LNCAP (cell line): ENCODE measurements at regions not wholly inside any gene's neighbourhood (a gene's known extent, or its start where the extent isn't known, plus 50 kb on each side); places are given as distances from the start of the nearest gene placed in this dataset.

Experiments
- TF ChIP-seq, protein P1 (sequence below): fragments of 450-650 bp; IDR thresholded peaks from 2 replicates; pipeline ENCODE4 v1.5.1; 2017; ENCODE audit warnings: mild to moderate bottlenecking

DNA sequence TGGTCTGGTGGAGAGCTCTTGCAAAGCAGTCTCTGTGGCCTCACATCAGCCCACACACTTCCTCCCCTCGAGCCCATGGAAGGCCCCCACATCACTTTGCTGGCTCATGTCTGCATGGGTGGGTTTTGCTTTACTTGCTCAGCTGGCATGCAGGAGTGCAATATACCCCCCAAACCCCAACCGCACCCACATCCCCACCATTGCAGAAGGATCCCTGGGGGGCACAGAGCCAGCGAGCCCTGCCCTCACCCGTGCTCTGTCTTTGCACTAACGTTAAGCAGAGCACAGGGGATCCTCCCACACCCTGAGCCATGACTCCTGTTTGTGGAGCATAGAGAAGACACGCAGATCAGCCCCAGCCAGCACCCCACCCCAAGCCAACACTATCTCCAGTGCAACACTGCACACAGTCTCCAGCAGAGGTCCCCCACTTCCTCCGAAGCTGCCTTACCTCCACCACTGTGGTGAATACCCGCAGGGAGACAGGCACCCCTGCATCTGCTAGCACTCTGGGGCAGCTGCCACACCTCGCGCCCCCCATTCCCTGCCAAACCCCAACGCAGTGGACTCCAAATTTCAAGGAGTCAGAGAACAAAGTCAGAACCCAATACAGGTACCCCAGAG lies 177.8 kb upstream of the RGPD4 start:
- TF ChIP-seq, protein P1, sequence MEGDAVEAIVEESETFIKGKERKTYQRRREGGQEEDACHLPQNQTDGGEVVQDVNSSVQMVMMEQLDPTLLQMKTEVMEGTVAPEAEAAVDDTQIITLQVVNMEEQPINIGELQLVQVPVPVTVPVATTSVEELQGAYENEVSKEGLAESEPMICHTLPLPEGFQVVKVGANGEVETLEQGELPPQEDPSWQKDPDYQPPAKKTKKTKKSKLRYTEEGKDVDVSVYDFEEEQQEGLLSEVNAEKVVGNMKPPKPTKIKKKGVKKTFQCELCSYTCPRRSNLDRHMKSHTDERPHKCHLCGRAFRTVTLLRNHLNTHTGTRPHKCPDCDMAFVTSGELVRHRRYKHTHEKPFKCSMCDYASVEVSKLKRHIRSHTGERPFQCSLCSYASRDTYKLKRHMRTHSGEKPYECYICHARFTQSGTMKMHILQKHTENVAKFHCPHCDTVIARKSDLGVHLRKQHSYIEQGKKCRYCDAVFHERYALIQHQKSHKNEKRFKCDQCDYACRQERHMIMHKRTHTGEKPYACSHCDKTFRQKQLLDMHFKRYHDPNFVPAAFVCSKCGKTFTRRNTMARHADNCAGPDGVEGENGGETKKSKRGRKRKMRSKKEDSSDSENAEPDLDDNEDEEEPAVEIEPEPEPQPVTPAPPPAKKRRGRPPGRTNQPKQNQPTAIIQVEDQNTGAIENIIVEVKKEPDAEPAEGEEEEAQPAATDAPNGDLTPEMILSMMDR, result peak; percentile 38

DNA sequence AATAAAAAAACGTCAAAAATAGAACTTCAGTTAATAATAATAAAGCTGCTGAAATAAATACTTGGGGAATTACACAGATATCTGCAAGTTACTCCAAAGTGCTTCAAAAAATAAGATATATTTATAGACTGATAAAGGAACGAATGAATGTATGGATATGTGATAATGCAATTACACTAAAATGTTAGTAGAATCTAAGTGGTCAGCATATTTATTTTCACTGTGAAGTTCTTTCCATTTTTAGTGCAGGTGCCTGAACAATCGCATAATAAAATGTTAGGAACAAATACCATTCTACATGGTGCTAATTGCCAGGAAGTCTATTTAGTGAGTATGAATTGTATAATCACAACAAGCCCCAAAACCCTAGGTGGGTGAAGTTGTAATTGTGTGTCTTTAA lies 169.6 kb upstream of the RGPD4 start:
- TF ChIP-seq, protein P1, result no peak

DNA sequence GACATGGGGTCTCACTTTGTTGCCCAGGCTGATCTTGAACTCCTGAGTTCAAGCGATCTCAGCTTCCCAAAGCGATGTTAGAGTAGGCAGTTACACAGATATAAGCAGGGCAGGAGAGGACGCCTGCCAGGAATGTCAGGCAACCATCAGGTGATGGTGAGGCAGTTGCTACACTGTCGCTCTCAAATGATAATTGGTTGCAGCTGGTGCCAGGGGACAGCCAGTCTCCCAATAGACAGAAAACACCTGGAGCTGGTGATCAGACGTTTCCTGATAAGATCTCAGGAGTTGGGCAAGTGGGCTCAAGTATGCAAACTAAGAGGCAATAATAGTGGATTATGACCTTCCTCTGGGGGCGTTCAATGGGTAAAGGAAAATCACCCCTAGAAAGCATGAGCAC lies 163.1 kb upstream of the RGPD4 start:
- TF ChIP-seq, protein P1, result no peak

DNA sequence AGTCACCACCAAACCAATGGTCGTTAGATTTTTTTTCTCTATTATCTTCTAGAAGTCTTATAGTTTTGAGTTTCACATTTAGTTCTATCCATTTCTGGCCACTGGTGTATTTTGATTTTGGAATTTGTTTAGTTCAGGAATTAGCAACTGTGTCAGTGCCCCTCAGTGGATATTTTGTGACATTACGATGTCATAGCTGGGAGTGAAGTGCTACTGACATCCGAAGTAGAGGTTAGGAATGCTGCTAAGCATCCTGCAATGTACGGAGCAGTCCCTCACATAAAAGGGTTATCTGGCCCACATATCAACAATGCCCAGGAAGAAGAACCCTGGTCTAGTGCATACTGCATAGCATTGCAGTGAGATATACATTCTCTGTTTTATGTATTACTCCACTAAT lies 157.4 kb upstream of the RGPD4 start:
- TF ChIP-seq, protein P1, result no peak

DNA sequence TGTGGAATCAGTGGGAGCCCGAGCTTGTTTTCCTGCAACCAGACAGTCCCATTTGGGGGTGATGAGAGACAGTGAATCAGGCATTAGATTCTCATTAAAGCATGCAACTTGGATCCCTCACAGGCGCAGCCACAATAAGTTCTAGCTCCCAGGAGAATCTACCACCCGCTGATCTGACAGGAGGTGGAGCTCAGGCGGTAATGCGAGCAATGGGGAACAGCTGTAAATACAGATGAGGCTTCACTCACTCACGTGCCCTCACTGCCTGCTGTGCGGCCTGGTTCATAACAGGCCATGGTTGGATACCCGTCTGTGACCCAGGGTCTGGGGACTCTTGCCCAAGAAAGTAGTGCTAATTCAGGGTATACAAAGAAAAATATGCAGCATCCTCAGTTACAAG lies 144.8 kb upstream of the RGPD4 start:
- TF ChIP-seq, protein P1, result no peak

DNA sequence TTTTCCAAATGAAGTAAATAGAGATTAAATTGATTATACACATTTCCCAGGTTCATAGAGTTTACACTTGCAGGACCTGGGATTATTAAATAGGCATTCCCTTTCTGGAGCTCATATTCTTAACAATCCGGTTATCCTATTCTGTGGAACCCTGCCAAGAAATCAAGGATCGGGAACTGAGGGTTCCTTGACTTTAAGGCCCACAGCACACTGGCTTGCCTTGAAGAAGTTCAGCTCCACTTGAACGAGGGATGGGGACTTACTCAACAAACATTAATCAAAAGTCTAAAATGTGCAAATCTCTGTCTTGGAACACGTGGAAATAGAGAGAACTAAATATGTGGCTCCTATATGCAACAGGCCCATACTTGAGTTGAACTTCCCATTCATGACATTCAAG lies 142.3 kb upstream of the RGPD4 start:
- TF ChIP-seq, protein P1, result no peak

DNA sequence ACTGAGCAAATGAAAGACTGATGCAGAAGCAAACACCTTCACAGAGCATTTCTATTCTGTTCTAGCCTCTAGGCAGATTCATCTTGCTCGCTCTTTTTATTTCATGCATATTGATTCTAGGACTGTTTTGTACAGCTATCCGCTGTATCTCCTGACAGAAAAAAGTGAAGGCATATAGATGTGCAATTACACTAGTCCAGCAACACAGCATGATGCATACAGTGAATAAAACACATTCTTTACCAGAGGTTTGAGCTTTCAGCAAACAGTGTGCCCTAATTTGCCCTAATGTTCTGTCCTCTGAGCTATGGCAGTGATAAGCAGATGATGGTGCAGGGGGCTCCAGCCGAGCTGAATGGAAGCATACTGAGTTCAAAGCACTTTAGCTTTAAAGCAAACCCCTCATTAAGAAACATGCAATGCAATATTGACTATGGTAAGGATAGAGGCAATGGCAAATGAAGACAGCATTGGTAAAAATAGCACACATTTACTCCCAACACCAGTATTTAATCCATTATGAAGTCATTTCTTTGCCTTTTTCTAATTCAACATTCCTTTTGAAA lies 141.2 kb upstream of the RGPD4 start:
- TF ChIP-seq, protein P1, result no peak

DNA sequence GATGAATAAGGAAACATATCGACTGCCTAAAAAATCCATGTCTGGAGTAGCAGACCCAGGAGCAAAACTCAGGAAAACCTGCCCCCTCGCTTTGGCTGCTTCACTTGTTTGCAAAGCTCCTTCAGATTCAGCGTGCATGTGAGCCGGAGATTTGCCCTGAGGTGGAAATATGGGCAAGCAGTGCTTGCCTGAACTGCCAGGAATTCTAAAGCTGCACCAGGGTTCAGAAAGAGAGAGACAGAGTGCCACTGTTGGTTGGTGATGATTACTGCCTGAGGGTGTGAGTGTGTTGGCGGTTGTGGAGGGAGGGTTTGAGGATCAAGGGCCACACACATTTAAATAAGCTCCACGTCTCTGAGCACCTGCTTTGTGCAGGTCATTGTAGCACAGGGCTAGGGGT lies 139.6 kb upstream of the RGPD4 start:
- TF ChIP-seq, protein P1, result no peak
